Stimulated activated naive CD8-positive, alpha-beta T cell treated with anti-CD3 and anti-CD28 coated beads, Interleukin-15, amount 100 ng/mL, for 72 hours (primary cell): ENCODE measurements at regions not wholly inside any gene's neighbourhood (a gene's known extent, or its start where the extent isn't known, plus 50 kb on each side); places are given as distances from the start of the nearest gene placed in this dataset.

Experiments
- ATAC-seq: fragments of 150-1000 bp; cut with Tn5 transposase; 2 replicates; pipeline ENCODE4 v1.10.0; 2021; ENCODE audit warnings: mild to moderate bottlenecking, moderate library complexity
- DNase-seq, 2 donors: peaks; one replicate each; pipeline ENCODE4 v3.0.0; 2021 to 2022
- H3K27ac Mint-ChIP-seq, 2 donors: one replicate each; pipeline ENCODE4 v1.8.0; 2022; ENCODE audit warnings: mild to moderate bottlenecking in 2 of 2, mixed read lengths in 2 of 2, moderate library complexity in 2 of 2
- H3K27me3 Mint-ChIP-seq: one replicate; pipeline ENCODE4 v1.8.0; 2022; ENCODE audit warnings: mixed read lengths
- H3K4me1 Mint-ChIP-seq: one replicate; pipeline ENCODE4 v1.8.0; 2022; ENCODE audit warnings: mild to moderate bottlenecking, mixed read lengths
- H3K4me3 Mint-ChIP-seq, 2 donors: one replicate each; pipeline ENCODE4 v1.8.0; 2022; ENCODE audit warnings: mild to moderate bottlenecking in 2 of 2, mixed read lengths in 2 of 2, moderate library complexity in 1 of 2
- H3K9me3 Mint-ChIP-seq, 2 donors: one replicate each; pipeline ENCODE4 v1.8.0; 2022; ENCODE audit warnings: mixed read lengths in 2 of 2

- ATAC-seq (no peak), DNase-seq (no peak)
- no peaks in the 10 kb centered on the region for H3K27me3 Mint-ChIP-seq
- no peak overlapping the region for H3K4me3 Mint-ChIP-seq
- H3K4me1 Mint-ChIP-seq, result no peaks in the 10 kb centered on the region
- H3K27ac Mint-ChIP-seq, result no peak overlapping the region
- peaks cover 3 to 15% of the 10 kb centered on the region in 2 donors for H3K9me3 Mint-ChIP-seq
Observed at GRCh38 chr3:164683489-164683888, 394.8 kb downstream of the SI start.

- Mint-ChIP-seq H3K4me3 (no peak overlapping the region), H3K27ac (no peak overlapping the region), H3K9me3 (peaks cover 3 to 7% of the 10 kb centered on the region in 2 donors), H3K27me3 (no peaks in the 10 kb centered on the region), H3K4me1 (no peaks in the 10 kb centered on the region)
- ATAC-seq (no peak), DNase-seq (no peak)
Observed at GRCh38 chr3:164679245-164679644, 399.1 kb downstream of the SI start.

- H3K4me3 Mint-ChIP-seq, result no peak overlapping the region
- ATAC-seq, result no peak
- H3K4me1 Mint-ChIP-seq, result no peaks in the 10 kb centered on the region
Observed at GRCh38 chr3:164677317-164677716, 401.0 kb downstream of the SI start.

GRCh38 chr3:164673738-164674137 is 404.6 kb downstream of the SI start:
- ATAC-seq (no peak), DNase-seq (no peak)
- H3K27ac Mint-ChIP-seq, result no peak overlapping the region
- peaks cover 3 to 4% of the 10 kb centered on the region in 2 donors for H3K9me3 Mint-ChIP-seq
- no peak overlapping the region for H3K4me3 Mint-ChIP-seq
- H3K4me1 Mint-ChIP-seq, result no peaks in the 10 kb centered on the region
- no peaks in the 10 kb centered on the region for H3K27me3 Mint-ChIP-seq

More at GRCh38 chr3:164677317-164677716, 401.0 kb downstream of the SI start:
- H3K27me3 Mint-ChIP-seq, result no peaks in the 10 kb centered on the region
- peaks cover 3 to 7% of the 10 kb centered on the region in 2 donors for H3K9me3 Mint-ChIP-seq
- DNase-seq, result no peak
- no peak overlapping the region for H3K27ac Mint-ChIP-seq

GRCh38 chr3:164658125-164658524 is 420.2 kb downstream of the SI start:
- no peaks in the 10 kb centered on the region for H3K27me3 Mint-ChIP-seq
- H3K4me1 Mint-ChIP-seq, result no peaks in the 10 kb centered on the region
- H3K27ac Mint-ChIP-seq, result no peak overlapping the region
- no peaks in the 10 kb centered on the region for H3K9me3 Mint-ChIP-seq
- no peak for ATAC-seq
- no peak for DNase-seq
- no peak overlapping the region for H3K4me3 Mint-ChIP-seq

GRCh38 chr3:164657631-164658030 is 420.7 kb downstream of the SI start:
- DNase-seq (no peak), ATAC-seq (no peak)
- Mint-ChIP-seq H3K27ac (no peak overlapping the region), H3K4me3 (no peak overlapping the region), H3K4me1 (no peaks in the 10 kb centered on the region), H3K27me3 (no peaks in the 10 kb centered on the region), H3K9me3 (no peaks in the 10 kb centered on the region)

- peaks cover 0 to 12% of the 10 kb centered on the region in 2 donors for H3K9me3 Mint-ChIP-seq
- ATAC-seq (no peak), DNase-seq (no peak)
- no peak overlapping the region for H3K27ac Mint-ChIP-seq
- no peaks in the 10 kb centered on the region for H3K27me3 Mint-ChIP-seq
- H3K4me3 Mint-ChIP-seq, result no peak overlapping the region
- no peaks in the 10 kb centered on the region for H3K4me1 Mint-ChIP-seq
Observed at GRCh38 chr3:164655462-164655861, 422.8 kb downstream of the SI start.

- H3K9me3 Mint-ChIP-seq, result no peaks in the 10 kb centered on the region
Observed at GRCh38 chr3:164641071-164641470, 437.2 kb downstream of the SI start.

GRCh38 chr3:164640591-164640990 is 437.7 kb downstream of the SI start:
- H3K27ac Mint-ChIP-seq, result no peak overlapping the region
- no peaks in the 10 kb centered on the region for H3K27me3 Mint-ChIP-seq
- no peaks in the 10 kb centered on the region for H3K9me3 Mint-ChIP-seq
- H3K4me3 Mint-ChIP-seq, result no peak overlapping the region
- no peaks in the 10 kb centered on the region for H3K4me1 Mint-ChIP-seq
- no peak for DNase-seq
- no peak for ATAC-seq

More at GRCh38 chr3:164641071-164641470, 437.2 kb downstream of the SI start:
- Mint-ChIP-seq H3K27ac (no peak overlapping the region), H3K27me3 (no peaks in the 10 kb centered on the region), H3K4me3 (no peak overlapping the region), H3K4me1 (no peaks in the 10 kb centered on the region)
- no peak for DNase-seq
- no peak for ATAC-seq

- DNase-seq (no peak), ATAC-seq (no peak)
- no peak overlapping the region for H3K27ac Mint-ChIP-seq
- no peak overlapping the region for H3K4me3 Mint-ChIP-seq
- no peaks in the 10 kb centered on the region for H3K4me1 Mint-ChIP-seq
- H3K9me3 Mint-ChIP-seq, result peaks cover 0 to under 1% of the 10 kb centered on the region in 2 donors
- H3K27me3 Mint-ChIP-seq, result no peaks in the 10 kb centered on the region
Observed at GRCh38 chr3:164620956-164621355, 457.3 kb downstream of the SI start.

- no peaks in the 10 kb centered on the region for H3K9me3 Mint-ChIP-seq
- ATAC-seq (no peak), DNase-seq (no peak)
- H3K4me1 Mint-ChIP-seq, result no peaks in the 10 kb centered on the region
- no peak overlapping the region for H3K27ac Mint-ChIP-seq
- no peaks in the 10 kb centered on the region for H3K27me3 Mint-ChIP-seq
- H3K4me3 Mint-ChIP-seq, result no peak overlapping the region
Observed at GRCh38 chr3:164620423-164620822, 457.9 kb downstream of the SI start.

GRCh38 chr3:164612751-164613150 is 465.5 kb downstream of the SI start:
- ATAC-seq, result no peak
- H3K27me3 Mint-ChIP-seq, result no peaks in the 10 kb centered on the region
- no peak overlapping the region for H3K27ac Mint-ChIP-seq
- H3K4me3 Mint-ChIP-seq, result no peak overlapping the region
- no peaks in the 10 kb centered on the region for H3K9me3 Mint-ChIP-seq
- no peaks in the 10 kb centered on the region for H3K4me1 Mint-ChIP-seq
- no peak for DNase-seq

- no peaks in the 10 kb centered on the region for H3K27me3 Mint-ChIP-seq
- H3K4me1 Mint-ChIP-seq, result no peaks in the 10 kb centered on the region
- no peaks in the 10 kb centered on the region for H3K9me3 Mint-ChIP-seq
- no peak overlapping the region for H3K27ac Mint-ChIP-seq
- no peak overlapping the region for H3K4me3 Mint-ChIP-seq
- ATAC-seq (no peak), DNase-seq (no peak)
Observed at GRCh38 chr3:164608554-164609276, 469.6 kb downstream of the SI start.

- DNase-seq (no peak), ATAC-seq (no peak)
- H3K9me3 Mint-ChIP-seq, result no peaks in the 10 kb centered on the region
- H3K27ac Mint-ChIP-seq, result no peak overlapping the region
- no peak overlapping the region for H3K4me3 Mint-ChIP-seq
- no peaks in the 10 kb centered on the region for H3K4me1 Mint-ChIP-seq
- H3K27me3 Mint-ChIP-seq, result no peaks in the 10 kb centered on the region
Observed at GRCh38 chr3:164604687-164605086, 473.6 kb downstream of the SI start.

GRCh38 chr3:164577667-164578210 is 500.6 kb downstream of the SI start:
- Mint-ChIP-seq H3K4me3 (no peak overlapping the region), H3K4me1 (no peaks in the 10 kb centered on the region), H3K27ac (no peak overlapping the region), H3K9me3 (peaks cover 0 to 8% of the 10 kb centered on the region in 2 donors), H3K27me3 (no peaks in the 10 kb centered on the region)
- DNase-seq (no peak), ATAC-seq (no peak)

- Mint-ChIP-seq H3K27me3 (no peaks in the 10 kb centered on the region), H3K4me1 (no peaks in the 10 kb centered on the region), H3K9me3 (peaks cover 7 to 9% of the 10 kb centered on the region in 2 donors), H3K27ac (no peak overlapping the region), H3K4me3 (no peak overlapping the region)
- ATAC-seq, result no peak
- no peak for DNase-seq
Observed at GRCh38 chr3:164572436-164572835, 505.9 kb downstream of the SI start.

- Mint-ChIP-seq H3K27ac (no peak overlapping the region), H3K4me3 (no peak overlapping the region), H3K27me3 (no peaks in the 10 kb centered on the region), H3K9me3 (peaks cover 5 to 11% of the 10 kb centered on the region in 2 donors), H3K4me1 (no peaks in the 10 kb centered on the region)
- DNase-seq (no peak), ATAC-seq (no peak)
Observed at GRCh38 chr3:164550857-164551256, 527.4 kb downstream of the SI start.
